Eye (tissue), 1 donor: ENCODE measurements at regions not wholly inside any gene's neighbourhood (a gene's known extent, or its start where the extent isn't known, plus 50 kb on each side); places are given as distances from the start of the nearest gene placed in this dataset.

Experiments used
- DNase-seq: peaks from one replicate; pipeline ENCODE4 v3.0.0-alpha.2; 2015

DNA sequence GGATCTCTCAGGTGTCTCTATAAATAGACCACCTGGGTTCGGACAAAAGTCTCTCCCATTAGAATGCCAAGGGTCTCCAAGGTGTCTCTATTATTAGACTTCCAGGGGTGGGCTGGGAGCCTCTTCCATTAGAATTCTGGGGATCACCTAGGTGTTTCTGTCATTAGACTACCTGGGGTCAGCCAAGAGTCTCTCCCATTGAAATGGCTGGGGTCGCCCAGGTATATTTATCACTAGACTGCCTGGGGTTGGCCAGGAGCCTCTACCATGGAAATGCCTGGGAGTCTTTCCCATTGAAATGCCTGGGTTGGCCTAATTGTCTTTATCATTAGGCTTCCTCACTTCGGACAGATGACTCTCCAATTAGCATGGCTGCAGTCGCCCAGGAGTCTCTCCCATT, 1565.5 kb downstream of the UQCRFS1 start:
- no peak for DNase-seq

- no peak for DNase-seq
Measured at GRCh38 chr19:27635401-27635800, 1577.5 kb downstream of the UQCRFS1 start.

DNA sequence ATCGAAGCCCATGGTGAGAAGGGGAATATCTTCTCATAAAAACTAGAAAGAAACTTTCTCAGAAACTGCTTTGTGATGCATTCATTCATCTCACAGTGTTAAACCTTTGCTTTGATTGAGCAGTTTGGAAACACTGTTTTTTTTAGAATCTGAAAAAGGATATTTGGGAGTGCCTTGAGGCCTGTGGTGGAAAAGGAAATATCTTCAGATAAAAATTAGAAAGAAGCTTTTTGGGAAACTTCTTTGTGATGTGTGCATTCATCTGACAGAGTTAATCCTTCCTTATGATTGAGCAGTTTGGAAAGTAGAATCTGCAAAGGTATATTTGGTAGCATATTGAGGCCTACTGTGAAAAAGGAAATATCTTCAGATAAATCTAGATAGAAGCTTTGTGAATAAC, 1594.9 kb downstream of the UQCRFS1 start:
- DNase-seq = no peak

DNA sequence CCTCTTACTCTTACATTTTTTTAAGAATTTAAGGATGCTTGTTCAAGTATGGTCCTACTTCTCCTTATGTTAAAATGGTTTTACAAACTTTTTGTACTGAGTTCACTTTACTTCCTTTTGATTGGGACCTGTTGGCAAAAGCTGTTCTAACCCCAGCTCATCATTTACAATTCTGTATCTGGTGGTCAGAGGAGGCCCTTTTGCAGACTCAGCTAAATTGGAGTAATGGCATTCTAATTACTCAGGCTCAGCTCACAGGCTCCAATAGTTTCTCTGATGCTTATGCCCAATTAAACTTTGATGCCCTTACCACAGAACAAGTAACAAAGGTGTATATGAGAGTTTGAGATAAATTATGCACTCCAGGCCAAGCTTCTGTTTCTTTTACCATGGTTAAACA, 1632.0 kb downstream of the UQCRFS1 start:
- DNase-seq = no peak
